Endodermal cell (in vitro differentiated cells): ENCODE measurements at regions not wholly inside any gene's neighbourhood (a gene's known extent, or its start where the extent isn't known, plus 50 kb on each side); places are given as distances from the start of the nearest gene placed in this dataset.
"Not testable (repeated sequence)": the region's sequence is repeated elsewhere in the genome, so short reads cannot be mapped to it uniquely, and the experiment has no call there.

Source experiments
- DNase-seq: peaks from one replicate; pipeline ENCODE4 v3.0.0-alpha.2; 2017
- H3K27ac ChIP-seq: 2 replicates; pipeline ENCODE4 v1.5.1; 2013; ENCODE audit warnings: mild to moderate bottlenecking, low read depth, low read length, moderate library complexity
- H3K27me3 ChIP-seq: 2 replicates; pipeline ENCODE4 v1.6.1; 2013; ENCODE audit warnings: mild to moderate bottlenecking, low read length, moderate library complexity; ENCODE audit not compliant: insufficient read depth, control insufficient read depth, poor library complexity, severe bottlenecking
- H3K36me3 ChIP-seq: 2 replicates; pipeline ENCODE4 v1.7.0; 2013; ENCODE audit warnings: mild to moderate bottlenecking, low read length, moderate library complexity; ENCODE audit not compliant: control insufficient read depth, insufficient read depth
- H3K4me1 ChIP-seq: one replicate; pipeline ENCODE4 v1.7.0; 2013; ENCODE audit warnings: low read length; ENCODE audit not compliant: control insufficient read depth, insufficient read depth
- H3K4me3 ChIP-seq: 2 replicates; pipeline ENCODE4 v1.5.1; 2013; ENCODE audit warnings: mild to moderate bottlenecking, low read length, moderate library complexity
- H3K9ac ChIP-seq: 2 replicates; pipeline ENCODE4 v1.6.1; 2013; ENCODE audit warnings: mild to moderate bottlenecking, low read length, moderate library complexity; ENCODE audit not compliant: poor library complexity, severe bottlenecking; ENCODE audit errors: extremely low read depth
- H3K9me3 ChIP-seq: 2 replicates; pipeline ENCODE4 v1.6.1; 2013; ENCODE audit warnings: mild to moderate bottlenecking, low read length, moderate library complexity; ENCODE audit not compliant: control insufficient read depth
- H3K27ac Mint-ChIP-seq: 2 replicates; pipeline ENCODE4 v1.8.0; 2020; ENCODE audit warnings: mixed read lengths
- H3K27me3 Mint-ChIP-seq: 2 replicates; pipeline ENCODE4 v1.8.0; 2021; ENCODE audit warnings: mild to moderate bottlenecking, mixed read lengths; ENCODE audit not compliant: insufficient read depth
- H3K36me3 Mint-ChIP-seq: 2 replicates; pipeline ENCODE4 v1.8.0; 2020; ENCODE audit warnings: low read depth, mixed read lengths
- H3K4me1 Mint-ChIP-seq: 2 replicates; pipeline ENCODE4 v1.8.0; 2020; ENCODE audit warnings: mixed read lengths
- H3K4me3 Mint-ChIP-seq: 2 replicates; pipeline ENCODE4 v1.8.0; 2020; ENCODE audit warnings: mild to moderate bottlenecking, moderate library complexity, mixed read lengths
- H3K9me3 Mint-ChIP-seq: 2 replicates; pipeline ENCODE4 v1.8.0; 2020; ENCODE audit warnings: mild to moderate bottlenecking, mixed read lengths
- WGBS, 2 experiments: methylation state at CpG; one replicate each; pipeline versions ENCODE4 v1.1.5 to v1.1.7; 2013; ENCODE audit warnings: missing lambda C conversion rate in 2 of 2, mixed read lengths in 1 of 2; ENCODE audit not compliant: insufficient coverage in 1 of 2, insufficient read length in 1 of 2; 5-methylcytosine and 5-hydroxymethylcytosine counted together

- H3K9me3 Mint-ChIP-seq, result peaks cover 63% of the 10 kb centered on the region
- H3K9ac ChIP-seq, H3K27ac Mint-ChIP-seq: not testable (repeated sequence)
Observed at GRCh38 chr7:153989742-153990425, 62.3 kb upstream of the DPP6 start.

GRCh38 chr7:153991471-153991870 lies 60.7 kb upstream of the DPP6 start:
- H3K27me3 Mint-ChIP-seq, H3K9me3 ChIP-seq, H3K27ac Mint-ChIP-seq, H3K36me3 Mint-ChIP-seq, H3K4me1 Mint-ChIP-seq, H3K27me3 ChIP-seq, H3K4me1 ChIP-seq, H3K4me3 Mint-ChIP-seq, DNase-seq, H3K27ac ChIP-seq, H3K9ac ChIP-seq, H3K36me3 ChIP-seq, H3K4me3 ChIP-seq: not testable (repeated sequence)
- WGBS, 2 experiments, result 58% methylated on average over 2 of the region's 3 CpGs; no CpG with 5 or more reads in 1 of the 2 experiments
- peaks cover 60% of the 10 kb centered on the region for H3K9me3 Mint-ChIP-seq

More at GRCh38 chr7:153989742-153990425, 62.3 kb upstream of the DPP6 start:
- not testable (repeated sequence) for H3K27me3 Mint-ChIP-seq, H3K36me3 ChIP-seq, H3K27me3 ChIP-seq, H3K27ac ChIP-seq, H3K36me3 Mint-ChIP-seq, H3K4me1 Mint-ChIP-seq, H3K4me1 ChIP-seq, H3K4me3 Mint-ChIP-seq, H3K4me3 ChIP-seq
- peak; percentile 73 for DNase-seq
- 55 to 62% methylated on average over 3 to 5 of the region's 11 CpGs for WGBS, 2 experiments
- peaks cover 11% of the 10 kb centered on the region for H3K9me3 ChIP-seq

GRCh38 chr7:153993402-153993801 lies 58.8 kb upstream of the DPP6 start:
- H3K4me3 ChIP-seq, H3K4me1 Mint-ChIP-seq, H3K36me3 ChIP-seq, DNase-seq, H3K27ac Mint-ChIP-seq, H3K36me3 Mint-ChIP-seq, H3K27me3 ChIP-seq, H3K27ac ChIP-seq, H3K27me3 Mint-ChIP-seq, H3K9ac ChIP-seq, H3K4me3 Mint-ChIP-seq, H3K9me3 ChIP-seq, H3K4me1 ChIP-seq: not testable (repeated sequence)
- WGBS, 2 experiments, result 94% methylated on average over 2 of the region's 2 CpGs; no CpG with 5 or more reads in 1 of the 2 experiments
- peaks cover 61% of the 10 kb centered on the region for H3K9me3 Mint-ChIP-seq

- not testable (repeated sequence) for H3K4me1 Mint-ChIP-seq, H3K9me3 ChIP-seq, H3K4me1 ChIP-seq, H3K27ac ChIP-seq, DNase-seq, H3K9ac ChIP-seq, H3K27me3 ChIP-seq, H3K27me3 Mint-ChIP-seq, H3K4me3 Mint-ChIP-seq, H3K36me3 ChIP-seq, H3K4me3 ChIP-seq, H3K27ac Mint-ChIP-seq, H3K36me3 Mint-ChIP-seq
- H3K9me3 Mint-ChIP-seq, result peaks cover 70% of the 10 kb centered on the region
- WGBS, 2 experiments, result 71 to 100% methylated on average over 1 to 4 of the region's 4 CpGs
Observed at GRCh38 chr7:153998896-153999295, 53.3 kb upstream of the DPP6 start.
